Transverse colon (tissue), 3 donors: ENCODE measurements at regions not wholly inside any gene's neighbourhood (a gene's known extent, or its start where the extent isn't known, plus 50 kb on each side); places are given as distances from the start of the nearest gene placed in this dataset.

Source experiments
- EP300 ChIP-seq: sonication (generic); formaldehyde crosslinking; IDR thresholded peaks from one replicate; pipeline ENCODE4 v1.6.1; 2017; ENCODE audit warnings: antibody characterized with exemption, low read depth
- POLR2A ChIP-seq: fragments of 450-650 bp; IDR thresholded peaks from one replicate; pipeline ENCODE4 v1.6.1; 2016; ENCODE audit warnings: antibody characterized with exemption, mild to moderate bottlenecking, moderate library complexity
- TF ChIP-seq, protein P1 (sequence below), 5 experiments: fragments of 200-600 bp in 3 of 5; fragments of 450-650 bp in 2 of 5; sonication (generic) in 3 of 5; IDR thresholded peaks; 1 replicate in 2 of 5; 2 replicates in 3 of 5; pipeline ENCODE4 v1.5.1; 2016 to 2017; ENCODE audit warnings: antibody characterized with exemption in 5 of 5, inconsistent platforms in 3 of 5, mild to moderate bottlenecking in 2 of 5, moderate library complexity in 1 of 5

DNA sequence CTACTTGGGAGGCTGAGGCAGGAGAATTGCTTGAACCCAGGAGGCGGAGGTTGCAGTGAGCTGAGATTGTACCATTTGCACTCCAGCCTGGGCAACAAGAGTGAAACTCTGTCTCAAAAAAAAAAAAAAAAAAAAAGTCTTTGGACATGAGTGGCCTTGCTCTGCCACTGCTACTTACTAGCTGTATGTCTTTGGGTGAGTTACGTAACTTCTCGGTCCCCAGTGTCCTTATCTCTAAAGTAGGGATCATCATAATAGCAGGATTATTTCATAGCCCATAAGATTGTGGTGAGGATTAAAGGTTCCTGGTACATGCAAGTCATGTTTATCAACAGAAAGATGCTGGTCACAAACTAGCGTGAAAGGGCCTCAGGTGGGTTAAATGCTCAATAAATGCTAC lies 53.9 kb upstream of the HEPHL1 start:
- TF ChIP-seq, protein P1, sequence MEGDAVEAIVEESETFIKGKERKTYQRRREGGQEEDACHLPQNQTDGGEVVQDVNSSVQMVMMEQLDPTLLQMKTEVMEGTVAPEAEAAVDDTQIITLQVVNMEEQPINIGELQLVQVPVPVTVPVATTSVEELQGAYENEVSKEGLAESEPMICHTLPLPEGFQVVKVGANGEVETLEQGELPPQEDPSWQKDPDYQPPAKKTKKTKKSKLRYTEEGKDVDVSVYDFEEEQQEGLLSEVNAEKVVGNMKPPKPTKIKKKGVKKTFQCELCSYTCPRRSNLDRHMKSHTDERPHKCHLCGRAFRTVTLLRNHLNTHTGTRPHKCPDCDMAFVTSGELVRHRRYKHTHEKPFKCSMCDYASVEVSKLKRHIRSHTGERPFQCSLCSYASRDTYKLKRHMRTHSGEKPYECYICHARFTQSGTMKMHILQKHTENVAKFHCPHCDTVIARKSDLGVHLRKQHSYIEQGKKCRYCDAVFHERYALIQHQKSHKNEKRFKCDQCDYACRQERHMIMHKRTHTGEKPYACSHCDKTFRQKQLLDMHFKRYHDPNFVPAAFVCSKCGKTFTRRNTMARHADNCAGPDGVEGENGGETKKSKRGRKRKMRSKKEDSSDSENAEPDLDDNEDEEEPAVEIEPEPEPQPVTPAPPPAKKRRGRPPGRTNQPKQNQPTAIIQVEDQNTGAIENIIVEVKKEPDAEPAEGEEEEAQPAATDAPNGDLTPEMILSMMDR (IDR thresholded peaks at IDR 0.05): no peak
- TF ChIP-seq POLR2A: no peak
- TF ChIP-seq EP300: no peak
